DMS114 treated with DMSO at 0.1 percent for 48 hours (cell line): ENCODE measurements at regions not wholly inside any gene's neighbourhood (a gene's known extent, or its start where the extent isn't known, plus 50 kb on each side); places are given as distances from the start of the nearest gene placed in this dataset.

ENCODE experiments used
- DNase-seq: peaks from one replicate; lab custom pipeline; 2025; ENCODE audit not compliant: unreplicated experiment; lab: John Stamatoyannopoulos, UW

- DNase-seq: no peak
Measured at GRCh38 chr11:97234016-97234415, 844.2 kb downstream of the JRKL start.

GRCh38 chr11:97237151-97237550 is 847.3 kb downstream of the JRKL start:
- no peak for DNase-seq

GRCh38 chr11:97247601-97248000 is 857.8 kb downstream of the JRKL start:
- no peak for DNase-seq

GRCh38 chr11:97254790-97255189 is 865.0 kb downstream of the JRKL start:
- no peak for DNase-seq

GRCh38 chr11:97259434-97259833 is 869.6 kb downstream of the JRKL start:
- DNase-seq: no peak

- DNase-seq: no peak
Measured at GRCh38 chr11:97259884-97260283, 870.1 kb downstream of the JRKL start.

GRCh38 chr11:97263183-97263858 is 873.5 kb downstream of the JRKL start:
- no peak for DNase-seq

GRCh38 chr11:97269527-97269926 is 879.7 kb downstream of the JRKL start:
- no peak for DNase-seq

- DNase-seq: no peak
Measured at GRCh38 chr11:97279341-97279740, 889.5 kb downstream of the JRKL start.

GRCh38 chr11:97280347-97280746 is 890.5 kb downstream of the JRKL start:
- DNase-seq: no peak

- no peak for DNase-seq
Measured at GRCh38 chr11:97289823-97290222, 900.0 kb downstream of the JRKL start.

GRCh38 chr11:97290464-97291041 is 900.7 kb downstream of the JRKL start:
- DNase-seq: no peak

GRCh38 chr11:97296301-97296700 is 906.5 kb downstream of the JRKL start:
- no peak for DNase-seq

GRCh38 chr11:97309291-97309690 is 919.5 kb downstream of the JRKL start:
- DNase-seq: no peak

- DNase-seq: no peak
Measured at GRCh38 chr11:97325693-97326092, 935.9 kb downstream of the JRKL start.

GRCh38 chr11:97332271-97332670 is 942.5 kb downstream of the JRKL start:
- DNase-seq: no peak

- DNase-seq: no peak
Measured at GRCh38 chr11:97336064-97336463, 946.3 kb downstream of the JRKL start.

- DNase-seq: no peak
Measured at GRCh38 chr11:97345032-97345431, 955.2 kb downstream of the JRKL start.

- DNase-seq: no peak
Measured at GRCh38 chr11:97349201-97349600, 959.4 kb downstream of the JRKL start.

- no peak for DNase-seq
Measured at GRCh38 chr11:97351939-97352338, 962.1 kb downstream of the JRKL start.

GRCh38 chr11:97354026-97354425 is 964.2 kb downstream of the JRKL start:
- DNase-seq: no peak

GRCh38 chr11:97354576-97354975 is 964.8 kb downstream of the JRKL start:
- DNase-seq: no peak

GRCh38 chr11:97355230-97355629 is 965.4 kb downstream of the JRKL start:
- no peak for DNase-seq
